Fibroblast of villous mesenchyme (primary cell): ENCODE measurements at regions not wholly inside any gene's neighbourhood (a gene's known extent, or its start where the extent isn't known, plus 50 kb on each side); places are given as distances from the start of the nearest gene placed in this dataset.

Experiments
- DNase-seq: peaks from one replicate; pipeline ENCODE4 v3.0.0-alpha.2; 2010; ENCODE audit warnings: low read depth
- H3K4me3 ChIP-seq: 2 replicates; pipeline ENCODE4 v1.5.1; 2011; ENCODE audit warnings: low read depth, mild to moderate bottlenecking, low read length
- CTCF ChIP-seq: IDR thresholded peaks from 2 replicates; pipeline ENCODE4 v1.5.1; 2012; ENCODE audit warnings: low read depth, mild to moderate bottlenecking, low read length; ENCODE audit not compliant: insufficient read depth

GRCh38 chr5:102090770-102091169 lies 205.3 kb downstream of the SLCO4C1 start:
- no peak for TF ChIP-seq CTCF
- no peak for DNase-seq
- no peak overlapping the region for H3K4me3 ChIP-seq

GRCh38 chr5:102089883-102090282 lies 206.2 kb downstream of the SLCO4C1 start:
- H3K4me3 ChIP-seq, result no peak overlapping the region

GRCh38 chr5:102087906-102088305 lies 208.2 kb downstream of the SLCO4C1 start:
- no peak for DNase-seq
- TF ChIP-seq CTCF, result no peak
- no peak overlapping the region for H3K4me3 ChIP-seq

More at GRCh38 chr5:102089883-102090282, 206.2 kb downstream of the SLCO4C1 start:
- TF ChIP-seq CTCF, result no peak
- DNase-seq, result no peak

GRCh38 chr5:102080288-102080687 lies 215.8 kb downstream of the SLCO4C1 start:
- no peak for TF ChIP-seq CTCF
- no peak for DNase-seq

GRCh38 chr5:102077920-102078319 lies 218.2 kb downstream of the SLCO4C1 start:
- no peak for TF ChIP-seq CTCF

More at GRCh38 chr5:102080288-102080687, 215.8 kb downstream of the SLCO4C1 start:
- H3K4me3 ChIP-seq, result no peak overlapping the region

GRCh38 chr5:102069974-102070373 lies 226.1 kb downstream of the SLCO4C1 start:
- no peak for DNase-seq
- no peak overlapping the region for H3K4me3 ChIP-seq
- no peak for TF ChIP-seq CTCF

More at GRCh38 chr5:102077920-102078319, 218.2 kb downstream of the SLCO4C1 start:
- no peak for DNase-seq
- no peak overlapping the region for H3K4me3 ChIP-seq

GRCh38 chr5:102068870-102069269 lies 227.2 kb downstream of the SLCO4C1 start:
- TF ChIP-seq CTCF, result no peak
- no peak overlapping the region for H3K4me3 ChIP-seq
- no peak for DNase-seq
